ENCODE measurements at regions not wholly inside any gene's neighbourhood (a gene's known extent, or its start where the extent isn't known, plus 50 kb on each side); places are given as distances from the start of the nearest gene placed in this dataset.

DNA sequence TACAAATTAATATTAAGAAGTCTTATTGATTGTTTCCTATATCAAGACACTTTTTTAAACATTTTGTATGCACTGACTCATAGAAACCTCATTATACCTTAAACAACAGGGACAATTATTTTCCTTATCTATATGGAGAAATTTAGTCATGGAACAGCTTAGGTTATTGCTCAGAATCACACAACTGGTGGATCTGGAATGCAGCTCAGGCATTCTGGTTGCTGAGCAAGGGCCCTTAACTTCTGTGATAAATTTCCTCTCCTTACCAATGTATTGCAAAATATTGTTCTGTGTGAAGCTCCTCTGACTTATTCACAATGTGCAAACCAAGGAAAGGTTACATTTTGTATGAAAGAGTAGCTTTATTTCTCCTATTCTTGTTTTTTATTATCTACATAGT is 817.8 kb downstream of the LRFN5 start:
- DNase-seq: no peak

- DNase-seq: no peak
These were observed 814.9 kb downstream of the LRFN5 start for GRCh38 chr14:42421377-42422078.

- no peak for DNase-seq
These were observed 813.4 kb downstream of the LRFN5 start for GRCh38 chr14:42420071-42420470.

GRCh38 chr14:42407153-42407552 is 800.5 kb downstream of the LRFN5 start:
- no peak for DNase-seq

GRCh38 chr14:42391146-42391834 is 784.6 kb downstream of the LRFN5 start:
- no peak for DNase-seq

DNA sequence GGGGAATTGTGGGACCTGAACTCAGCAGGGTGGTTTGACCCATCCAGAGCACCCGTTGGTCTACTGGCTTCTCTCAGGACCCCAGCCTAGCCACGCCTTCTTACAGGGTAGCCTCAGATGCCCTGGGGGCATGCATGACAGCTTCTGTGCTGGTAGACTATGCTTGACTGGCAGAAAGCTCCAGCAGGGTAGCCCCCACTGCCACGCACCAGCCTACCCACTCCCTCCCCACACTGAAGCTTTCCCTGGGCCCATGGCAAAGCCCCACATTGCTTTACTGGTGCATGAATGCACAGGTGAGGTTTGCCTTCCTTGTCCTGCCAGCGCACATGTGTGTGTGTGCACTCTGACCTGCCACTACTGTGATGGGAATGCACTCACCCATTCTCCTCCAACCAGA is 772.2 kb downstream of the LRFN5 start:
- no peak for DNase-seq

- no peak for DNase-seq
These were observed 771.6 kb downstream of the LRFN5 start for GRCh38 chr14:42378274-42378673.

DNA sequence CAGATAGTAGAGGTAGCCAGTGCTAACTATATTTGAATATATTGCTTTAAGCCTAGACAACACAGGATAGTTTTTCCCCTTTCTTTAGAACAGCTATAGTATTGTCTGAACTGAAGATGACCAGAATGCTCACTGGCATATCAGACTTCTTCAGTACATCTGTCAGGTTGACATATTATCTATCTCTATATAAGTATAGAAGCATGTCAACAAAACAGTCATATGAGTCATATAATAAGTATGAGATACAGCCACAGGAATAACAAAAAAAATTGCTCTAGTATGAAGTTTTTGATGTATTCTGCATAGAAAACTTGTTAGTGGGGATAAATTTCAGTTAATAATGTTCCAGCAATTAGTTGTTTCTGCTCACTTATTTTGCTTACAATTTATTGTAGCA is 767.7 kb downstream of the LRFN5 start:
- no peak for DNase-seq

DNA sequence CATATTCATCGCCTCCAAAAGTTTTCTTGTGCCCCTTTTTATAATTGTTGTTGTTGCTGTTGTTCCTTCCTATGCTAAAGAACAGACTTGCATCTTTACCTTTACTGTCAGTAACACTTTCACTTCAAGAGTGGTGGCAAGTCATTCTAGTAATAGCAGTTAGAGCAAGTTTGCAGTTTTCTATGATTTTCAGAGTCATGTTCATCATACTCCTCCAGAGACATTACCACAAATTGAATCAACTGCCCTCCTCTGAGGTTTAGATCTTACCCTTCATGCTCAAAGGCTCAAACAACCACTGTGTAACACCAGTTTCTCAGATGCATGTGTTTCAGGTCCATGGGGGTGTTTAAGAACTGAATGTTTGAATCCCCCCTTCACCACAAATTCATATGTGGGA is 763.4 kb downstream of the LRFN5 start:
- no peak for DNase-seq

- DNase-seq: no peak
These were observed 761.6 kb downstream of the LRFN5 start for GRCh38 chr14:42368234-42368633.

DNA sequence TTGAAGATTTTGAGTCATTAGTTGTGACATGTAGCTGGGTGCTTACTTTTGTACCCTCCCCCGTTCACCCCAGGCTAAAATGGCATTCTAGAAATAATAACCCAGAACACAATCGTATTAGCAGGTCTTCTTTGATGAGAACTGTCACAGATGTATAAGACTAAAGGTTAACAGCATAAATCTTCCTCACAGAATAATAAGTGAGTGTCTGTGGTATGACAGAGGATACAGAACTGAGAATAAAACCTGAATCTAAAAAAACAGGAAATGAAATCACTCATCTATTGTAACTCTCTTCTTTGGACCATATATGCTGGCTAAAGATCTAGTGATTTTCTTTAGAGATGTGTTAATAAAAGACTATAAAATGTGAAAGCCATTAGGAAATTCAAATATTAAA is 746.6 kb downstream of the LRFN5 start:
- no peak for DNase-seq

GRCh38 chr14:42335918-42336317 is 729.2 kb downstream of the LRFN5 start:
- DNase-seq: no peak

DNA sequence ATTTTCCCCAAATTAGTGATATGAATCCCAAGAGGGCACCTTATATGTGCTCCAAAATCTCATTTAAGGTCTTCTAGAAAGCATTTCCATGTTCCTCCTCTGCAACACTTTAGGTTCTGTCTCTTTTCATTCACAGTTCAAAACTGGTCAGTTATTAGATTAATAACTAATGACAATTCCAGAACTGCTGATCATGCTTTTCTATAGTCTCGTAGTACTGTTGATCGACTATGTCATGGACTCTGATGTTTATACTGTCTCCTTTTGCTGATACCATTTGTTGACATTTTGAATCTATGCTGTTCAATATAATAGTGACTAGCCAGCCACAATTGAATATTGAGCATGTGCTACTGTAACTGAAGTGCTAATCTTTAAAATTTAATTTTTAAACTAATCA is 728.3 kb downstream of the LRFN5 start:
- no peak for DNase-seq

DNA sequence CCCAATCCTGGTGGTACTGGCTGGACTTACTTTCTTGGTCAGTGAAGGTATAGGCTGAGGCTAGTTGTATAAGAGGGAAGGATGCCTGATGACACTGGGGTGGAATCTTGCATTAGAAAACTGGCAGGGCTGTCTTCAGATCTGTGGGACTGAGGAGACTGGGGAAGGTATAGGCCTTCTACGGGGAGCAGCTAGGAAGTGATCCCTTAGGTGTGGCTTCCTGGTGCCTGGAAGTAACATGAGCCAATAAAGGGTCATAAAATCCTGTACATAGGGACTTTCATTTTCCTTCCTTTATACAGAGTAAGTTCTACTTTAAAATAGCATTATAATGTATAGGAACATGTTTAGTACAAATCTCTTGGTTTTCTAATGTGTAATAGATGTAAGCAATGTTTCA is 716.8 kb downstream of the LRFN5 start:
- DNase-seq: no peak

DNA sequence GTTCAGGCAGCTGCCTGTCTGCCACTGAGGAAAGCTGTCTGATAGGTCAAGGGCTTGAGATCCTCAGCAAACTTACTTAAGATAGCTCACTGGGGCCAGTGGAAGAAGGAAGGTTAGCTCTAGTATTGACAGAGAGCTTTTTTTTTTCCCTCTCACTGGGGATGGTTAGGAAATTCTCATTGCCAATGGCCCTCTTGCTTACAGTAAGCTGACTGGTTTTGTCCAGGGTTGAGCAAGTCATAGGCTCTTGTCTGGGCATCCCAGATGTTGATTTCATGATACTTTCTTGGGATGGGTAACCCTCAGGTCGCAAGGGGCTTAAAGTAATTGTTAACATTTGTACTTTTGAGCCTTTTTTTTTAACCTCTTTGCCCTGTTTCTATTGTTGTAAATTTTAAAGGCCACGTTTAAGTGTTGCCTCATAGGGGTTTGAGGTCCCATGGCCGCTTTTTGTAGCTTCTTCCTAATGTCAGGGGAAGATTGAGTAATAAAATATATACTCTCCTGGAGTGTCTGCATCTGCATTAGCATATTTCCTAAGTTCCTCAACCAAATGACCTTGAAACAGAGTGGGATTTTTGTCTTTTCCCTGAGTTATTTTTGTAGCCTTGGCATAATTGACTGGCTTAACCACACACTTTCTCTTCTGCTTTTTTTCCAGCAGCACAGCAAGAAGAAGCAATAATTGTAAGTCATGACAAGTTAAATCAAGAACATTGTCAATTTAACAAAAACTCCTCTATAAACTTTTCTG is 716.0 kb downstream of the LRFN5 start:
- no peak for DNase-seq

- no peak for DNase-seq
These were observed 713.3 kb downstream of the LRFN5 start for GRCh38 chr14:42319996-42320395.

DNA sequence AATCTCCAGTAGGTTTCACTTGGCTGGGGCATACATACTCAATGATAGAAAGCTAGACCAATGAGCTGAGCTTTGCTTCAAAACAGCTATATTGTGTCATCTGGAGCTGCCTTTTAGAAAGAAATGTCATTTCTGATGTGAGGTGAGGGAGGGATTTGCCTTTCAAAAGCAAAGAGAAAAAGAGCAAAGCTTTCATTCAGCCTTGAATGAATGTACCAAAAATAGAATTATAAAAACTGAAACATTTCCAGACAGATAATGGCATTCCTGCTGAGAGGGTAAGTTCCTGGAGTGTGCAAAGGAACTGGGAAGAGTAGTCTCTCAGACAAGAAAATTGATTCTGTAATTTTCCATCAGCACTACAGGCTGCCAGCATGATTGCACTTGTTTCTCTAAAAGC is 710.0 kb downstream of the LRFN5 start:
- DNase-seq: no peak

DNA sequence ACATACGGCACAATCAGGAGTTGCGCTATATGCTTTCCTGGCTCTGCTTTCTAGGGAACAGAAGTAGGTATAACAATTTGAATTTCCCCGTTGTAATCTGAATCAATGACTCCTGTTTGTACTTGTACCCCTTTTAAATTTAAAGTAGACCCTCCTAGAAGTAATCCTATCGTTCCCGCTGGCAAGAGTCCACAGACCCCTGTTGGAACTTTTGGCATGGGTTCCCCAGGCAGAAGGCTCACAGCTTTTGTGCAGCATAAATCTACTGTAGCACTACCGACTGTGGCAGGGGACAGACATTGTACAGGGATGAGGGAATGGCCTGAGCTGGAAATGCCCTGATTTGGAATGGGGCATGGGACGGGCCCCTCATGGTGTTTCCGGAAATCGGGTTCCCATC is 705.2 kb downstream of the LRFN5 start:
- DNase-seq: no peak

DNA sequence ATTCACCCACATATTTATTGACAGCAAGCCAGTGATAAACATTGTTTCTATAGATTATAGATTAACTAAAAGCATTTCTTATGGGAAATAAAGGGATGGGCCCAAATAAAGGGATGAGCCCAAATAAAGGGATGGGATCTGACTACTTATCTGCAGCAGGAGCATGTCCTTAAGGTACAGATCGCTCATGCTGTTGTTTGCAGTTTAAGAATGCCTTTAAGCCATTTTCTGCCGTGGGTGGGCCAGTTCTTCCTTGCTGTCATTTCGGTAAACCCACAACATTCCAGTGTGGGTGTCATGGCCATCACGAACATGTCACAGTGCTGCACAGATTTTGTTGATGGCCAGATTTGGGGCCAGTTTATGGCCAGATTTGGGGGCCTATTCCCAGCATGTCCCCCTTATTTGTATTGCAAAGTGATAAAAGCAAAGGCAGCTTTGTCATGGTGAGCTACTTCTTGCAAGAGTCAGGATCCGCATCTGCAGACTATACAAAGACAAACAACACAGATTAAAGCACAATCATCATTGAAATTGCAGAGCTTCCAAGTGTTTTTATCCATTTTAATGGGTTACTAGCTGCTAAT is 700.7 kb downstream of the LRFN5 start:
- DNase-seq: no peak

- DNase-seq: no peak
These were observed 693.0 kb downstream of the LRFN5 start for GRCh38 chr14:42299692-42300091.

GRCh38 chr14:42293180-42293579 is 686.5 kb downstream of the LRFN5 start:
- DNase-seq: no peak

GRCh38 chr14:42277840-42278239 is 671.2 kb downstream of the LRFN5 start:
- DNase-seq: no peak

GRCh38 chr14:42269234-42269633 is 662.6 kb downstream of the LRFN5 start:
- no peak for DNase-seq

GRCh38 chr14:42248131-42248530 is 641.5 kb downstream of the LRFN5 start:
- DNase-seq: no peak

Measured in NCI-H510A treated with DMSO at 0.1 percent for 48 hours (cell line).